ENCODE measurements at regions not wholly inside any gene's neighbourhood (a gene's known extent, or its start where the extent isn't known, plus 50 kb on each side); places are given as distances from the start of the nearest gene placed in this dataset.

DNA sequence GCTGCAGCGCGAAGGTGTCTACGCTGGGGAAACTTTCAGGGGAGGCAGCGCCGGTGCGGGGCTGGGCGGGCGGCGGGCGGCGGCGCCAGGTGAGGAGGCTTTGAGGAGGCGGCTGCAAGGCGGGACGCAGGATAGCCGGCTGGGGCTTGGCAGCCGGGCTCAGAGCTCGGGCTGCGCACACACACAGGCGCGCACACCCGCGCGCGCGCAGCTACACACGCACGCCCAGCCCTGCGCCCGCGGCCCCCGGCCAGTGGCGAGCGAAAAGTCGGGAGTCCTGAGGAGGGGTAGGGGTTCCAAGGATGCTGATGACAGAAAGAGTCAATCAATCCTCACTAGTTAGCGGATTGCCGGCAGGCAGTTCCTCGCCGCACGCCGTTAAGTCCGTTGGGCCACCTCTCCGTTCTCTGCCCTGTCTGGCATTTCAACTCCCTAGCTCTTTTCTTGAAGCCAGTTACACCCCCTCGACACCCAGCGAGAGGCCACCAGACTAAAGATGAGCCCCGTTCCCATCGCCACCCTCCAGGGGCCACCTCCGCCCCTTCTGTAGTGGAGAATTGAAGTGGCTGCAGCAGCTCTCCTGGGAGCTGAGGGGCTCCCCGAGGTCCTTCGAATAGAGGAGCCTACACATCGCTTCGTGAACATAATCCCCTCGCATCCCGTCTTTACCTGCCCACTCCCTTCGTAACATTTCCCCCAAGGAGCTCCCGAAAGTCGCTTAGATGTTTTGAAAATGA is 1640.3 kb upstream of the C9orf72 start, which contains the start of gene LINGO2:
- TF ChIP-seq POLR2A (IDR thresholded peaks at IDR 0.05) (no peak), POLR2AphosphoS5 (IDR thresholded peaks at IDR 0.05) (no peak)
- TF ChIP-seq, protein P1, sequence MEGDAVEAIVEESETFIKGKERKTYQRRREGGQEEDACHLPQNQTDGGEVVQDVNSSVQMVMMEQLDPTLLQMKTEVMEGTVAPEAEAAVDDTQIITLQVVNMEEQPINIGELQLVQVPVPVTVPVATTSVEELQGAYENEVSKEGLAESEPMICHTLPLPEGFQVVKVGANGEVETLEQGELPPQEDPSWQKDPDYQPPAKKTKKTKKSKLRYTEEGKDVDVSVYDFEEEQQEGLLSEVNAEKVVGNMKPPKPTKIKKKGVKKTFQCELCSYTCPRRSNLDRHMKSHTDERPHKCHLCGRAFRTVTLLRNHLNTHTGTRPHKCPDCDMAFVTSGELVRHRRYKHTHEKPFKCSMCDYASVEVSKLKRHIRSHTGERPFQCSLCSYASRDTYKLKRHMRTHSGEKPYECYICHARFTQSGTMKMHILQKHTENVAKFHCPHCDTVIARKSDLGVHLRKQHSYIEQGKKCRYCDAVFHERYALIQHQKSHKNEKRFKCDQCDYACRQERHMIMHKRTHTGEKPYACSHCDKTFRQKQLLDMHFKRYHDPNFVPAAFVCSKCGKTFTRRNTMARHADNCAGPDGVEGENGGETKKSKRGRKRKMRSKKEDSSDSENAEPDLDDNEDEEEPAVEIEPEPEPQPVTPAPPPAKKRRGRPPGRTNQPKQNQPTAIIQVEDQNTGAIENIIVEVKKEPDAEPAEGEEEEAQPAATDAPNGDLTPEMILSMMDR (IDR thresholded peaks at IDR 0.05), result no peak

Data from prostate gland (tissue), 2 donors.